ENCODE measurements at regions not wholly inside any gene's neighbourhood (a gene's known extent, or its start where the extent isn't known, plus 50 kb on each side); places are given as distances from the start of the nearest gene placed in this dataset.
"Not testable (repeated sequence)": the region's sequence is repeated elsewhere in the genome, so short reads cannot be mapped to it uniquely, and the experiment has no call there.

GRCh38 chr2:90226465-90227072, 1535.1 kb downstream of the RPIA start:
- TF ChIP-seq EZH2 (IDR thresholded peaks at IDR 0.05); POLR2AphosphoS5 (IDR thresholded peaks at IDR 0.05; ENCODE audit: borderline replicate concordance, low read depth, low read length); FOXP2 (optimal IDR thresholded peaks at IDR 0.05; ENCODE audit: control extremely low read depth, extremely low read length, insufficient read depth): not testable (repeated sequence)

Data from SK-N-MC (cell line).